ENCODE measurements at regions not wholly inside any gene's neighbourhood (a gene's known extent, or its start where the extent isn't known, plus 50 kb on each side); places are given as distances from the start of the nearest gene placed in this dataset.

DNA sequence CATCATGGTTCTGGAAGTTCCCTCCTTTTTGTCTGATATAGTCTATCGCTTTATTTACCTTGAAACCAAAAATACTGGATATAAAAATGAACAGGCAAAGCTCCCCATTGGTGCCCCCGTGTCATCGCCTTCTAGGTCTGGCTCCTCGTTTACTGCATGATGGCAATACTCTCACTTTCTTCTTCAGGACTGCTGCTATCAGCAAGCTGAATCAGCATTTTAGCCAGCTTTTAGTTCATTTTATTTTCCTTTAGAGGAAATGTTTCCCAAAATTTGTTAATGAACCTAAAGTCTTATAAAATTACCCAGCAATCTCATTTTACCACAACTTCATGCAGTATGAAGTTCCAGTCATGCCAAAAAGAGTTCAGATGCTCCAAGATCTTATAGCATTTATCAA is 80.5 kb downstream of the ZIC3 start:
- TF ChIP-seq CTCF (IDR thresholded peaks at IDR 0.05 in 2 of 3, conservative IDR thresholded peaks at IDR 0.05 in 1 of 3; ENCODE audit: borderline replicate concordance in 1 of 3, insufficient read depth in 1 of 3, low read depth in 2 of 3, low read length in 2 of 3) (no peak), POLR2AphosphoS5 (IDR thresholded peaks at IDR 0.05; ENCODE audit: low read depth, low read length) (no peak), POLR2A (IDR thresholded peaks at IDR 0.05; ENCODE audit: borderline replicate concordance, extremely low read depth, insufficient read depth, insufficient read length) (no peak), RAD21 (IDR thresholded peaks at IDR 0.05; ENCODE audit: low read depth) (no peak), FOSL1 (IDR thresholded peaks at IDR 0.05; ENCODE audit: low read depth) (no peak)
